RWPE1 (cell line): ENCODE measurements at regions not wholly inside any gene's neighbourhood (a gene's known extent, or its start where the extent isn't known, plus 50 kb on each side); places are given as distances from the start of the nearest gene placed in this dataset.

Source experiments
- CTCF ChIA-PET: fragments of 350-600 bp; sonication (Branson Sonifier 250); formaldehyde crosslinking; extraction: SDS; loops from one replicate; lab custom pipeline; 2021; lab: Yijun Ruan, JAX
- POLR2A ChIA-PET: fragments of 400-600 bp; formaldehyde crosslinking; extraction: SDS; loops from one replicate; lab custom pipeline; 2020; ENCODE audit warnings: antibody characterized with exemption; ENCODE audit not compliant: low non-redundant PET; lab: Yijun Ruan, JAX
- DNase-seq: peaks from one replicate; pipeline ENCODE4 v3.0.0; 2012; ENCODE audit warnings: low spot score
- H3K27ac ChIP-seq: fragments of 450-650 bp; 2 replicates; pipeline ENCODE4 v1.5.1; 2017
- TF ChIP-seq, protein P1 (sequence below): fragments of 450-650 bp; conservative IDR thresholded peaks from 2 replicates; pipeline ENCODE4 v1.5.1; 2017; ENCODE audit warnings: low read depth, mild to moderate bottlenecking

GRCh38 chr17:21530841-21531240 lies 154.7 kb downstream of the KCNJ12 start:
- no peak overlapping the region for H3K27ac ChIP-seq
- ChIA-PET POLR2A (no interaction called here), CTCF (interaction anchor here (1.2 kb wide), 1 partner anchor 66 kb away, joined by 4 read pairs; no protein-coding TSS in a partner anchor)
- no peak for DNase-seq
- TF ChIP-seq, protein P1, sequence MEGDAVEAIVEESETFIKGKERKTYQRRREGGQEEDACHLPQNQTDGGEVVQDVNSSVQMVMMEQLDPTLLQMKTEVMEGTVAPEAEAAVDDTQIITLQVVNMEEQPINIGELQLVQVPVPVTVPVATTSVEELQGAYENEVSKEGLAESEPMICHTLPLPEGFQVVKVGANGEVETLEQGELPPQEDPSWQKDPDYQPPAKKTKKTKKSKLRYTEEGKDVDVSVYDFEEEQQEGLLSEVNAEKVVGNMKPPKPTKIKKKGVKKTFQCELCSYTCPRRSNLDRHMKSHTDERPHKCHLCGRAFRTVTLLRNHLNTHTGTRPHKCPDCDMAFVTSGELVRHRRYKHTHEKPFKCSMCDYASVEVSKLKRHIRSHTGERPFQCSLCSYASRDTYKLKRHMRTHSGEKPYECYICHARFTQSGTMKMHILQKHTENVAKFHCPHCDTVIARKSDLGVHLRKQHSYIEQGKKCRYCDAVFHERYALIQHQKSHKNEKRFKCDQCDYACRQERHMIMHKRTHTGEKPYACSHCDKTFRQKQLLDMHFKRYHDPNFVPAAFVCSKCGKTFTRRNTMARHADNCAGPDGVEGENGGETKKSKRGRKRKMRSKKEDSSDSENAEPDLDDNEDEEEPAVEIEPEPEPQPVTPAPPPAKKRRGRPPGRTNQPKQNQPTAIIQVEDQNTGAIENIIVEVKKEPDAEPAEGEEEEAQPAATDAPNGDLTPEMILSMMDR: no peak

DNA sequence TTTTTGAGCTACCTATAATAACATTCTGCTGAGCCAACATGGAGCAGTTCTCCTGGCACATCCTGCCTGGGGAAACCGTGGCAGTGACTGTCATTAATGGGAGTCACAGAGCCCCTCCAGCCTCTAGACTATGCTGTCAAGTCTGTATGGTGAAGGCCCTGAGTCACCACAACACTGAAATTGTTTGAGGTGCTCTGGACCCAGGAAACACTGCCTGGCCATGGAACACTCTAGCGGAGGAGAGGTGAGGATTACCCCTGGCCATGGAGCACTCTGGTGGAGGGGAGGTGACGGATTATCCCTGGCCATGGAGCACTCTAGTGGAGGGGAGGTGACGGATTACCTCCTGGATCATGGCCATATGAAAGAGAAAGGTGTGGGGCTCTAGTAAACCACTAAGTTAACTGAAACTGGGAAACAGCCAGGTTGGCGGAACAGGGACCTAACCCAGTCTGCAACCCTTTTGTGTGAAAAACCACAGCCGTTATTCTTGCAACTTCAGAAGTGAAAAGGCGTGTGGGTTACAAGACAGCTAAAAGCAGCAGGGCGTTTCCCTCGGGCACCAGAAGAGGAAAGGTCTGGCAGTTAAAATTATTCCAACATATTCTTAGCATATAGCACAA lies 156.7 kb downstream of the KCNJ12 start:
- no peak overlapping the region for H3K27ac ChIP-seq
- ChIA-PET POLR2A (no interaction called here), CTCF (no interaction called here)
- no peak for DNase-seq
- TF ChIP-seq, protein P1: no peak

- H3K27ac ChIP-seq: no peak overlapping the region
- ChIA-PET POLR2A (no interaction called here), CTCF (no interaction called here)
- no peak for DNase-seq
- TF ChIP-seq, protein P1: no peak
Measured at GRCh38 chr17:21535686-21536375, 156.5 kb upstream of the KCNJ18 start.

GRCh38 chr17:21537302-21537701 lies 155.0 kb upstream of the KCNJ18 start:
- CTCF ChIA-PET: no interaction called here
- TF ChIP-seq, protein P1: no peak
- POLR2A ChIA-PET: no interaction called here
- no peak for DNase-seq
- H3K27ac ChIP-seq: no peak overlapping the region

- POLR2A ChIA-PET: no interaction called here
- CTCF ChIA-PET: interaction anchor here (0.6 kb wide), 1 partner anchor 48 kb away, joined by 3 read pairs; no protein-coding TSS in a partner anchor
- TF ChIP-seq, protein P1: no peak
- no peak for DNase-seq
- no peak overlapping the region for H3K27ac ChIP-seq
Measured at GRCh38 chr17:21538615-21539014, 153.7 kb upstream of the KCNJ18 start.

- TF ChIP-seq, protein P1: no peak
- H3K27ac ChIP-seq: no peak overlapping the region
- CTCF ChIA-PET: interaction anchor here (0.6 kb wide), 1 partner anchor 49 kb away, joined by 3 read pairs; no protein-coding TSS in a partner anchor
- no peak for DNase-seq
- POLR2A ChIA-PET: no interaction called here
Measured at GRCh38 chr17:21539146-21539545, 153.2 kb upstream of the KCNJ18 start.
